A673 (cell line): ENCODE measurements at regions not wholly inside any gene's neighbourhood (a gene's known extent, or its start where the extent isn't known, plus 50 kb on each side); places are given as distances from the start of the nearest gene placed in this dataset.

Experiments
- BruUV-seq: library from RNA; stranded (reverse); fragments of 400-500 nt; replicated peaks from 2 replicates; lab custom pipeline; 2021; lab: Mats Ljungman, UMichigan
- CTCF ChIA-PET: fragments of 300-600 bp; sonication (Branson Sonifier 250); formaldehyde crosslinking; loops from one replicate; lab custom pipeline; 2022; ENCODE audit warnings: antibody characterized with exemption; lab: Charles Lee
- POLR2A ChIA-PET: fragments of 300-600 bp; sonication (Branson Sonifier 250); formaldehyde crosslinking; loops from one replicate; lab custom pipeline; 2022; ENCODE audit warnings: antibody characterized with exemption; ENCODE audit not compliant: low non-redundant PET; lab: Charles Lee
- DNase-seq: peaks from one replicate; pipeline ENCODE4 v3.0.0-alpha.2; 2015; ENCODE audit warnings: low spot score
- H3K27ac ChIP-seq: fragments of 200-600 bp; sonication (generic); 2 replicates; pipeline ENCODE4 v1.5.1; 2016; ENCODE audit warnings: mixed run types, low read depth, mild to moderate bottlenecking, mixed read lengths, antibody characterized with exemption, low read length; ENCODE audit not compliant: poor library complexity, severe bottlenecking
- H3K27me3 ChIP-seq: fragments of 200-600 bp; sonication (generic); replicated peaks from 2 replicates; pipeline ENCODE4 v1.6.1; 2017; ENCODE audit warnings: mixed run types, low read depth, mild to moderate bottlenecking, mixed read lengths, antibody characterized with exemption, low read length; ENCODE audit not compliant: insufficient read depth, poor library complexity
- H3K36me3 ChIP-seq: fragments of 200-600 bp; sonication (generic); 2 replicates; pipeline ENCODE4 v1.6.1; 2016; ENCODE audit warnings: mixed run types, mild to moderate bottlenecking, mixed read lengths, antibody characterized with exemption, low read length; ENCODE audit not compliant: insufficient read depth, poor library complexity, severe bottlenecking
- H3K4me1 ChIP-seq: fragments of 200-600 bp; sonication (generic); 2 replicates; pipeline ENCODE4 v1.6.1; 2017; ENCODE audit warnings: mixed run types, mild to moderate bottlenecking, mixed read lengths, antibody characterized with exemption, low read length; ENCODE audit not compliant: insufficient read depth, poor library complexity, severe bottlenecking
- H3K4me3 ChIP-seq: fragments of 200-600 bp; sonication (generic); 2 replicates; pipeline ENCODE4 v1.5.1; 2016; ENCODE audit warnings: low read depth, mixed run types, mild to moderate bottlenecking, mixed read lengths, low read length; ENCODE audit not compliant: poor library complexity, severe bottlenecking
- H3K9me3 ChIP-seq: fragments of 200-600 bp; sonication (generic); 2 replicates; pipeline ENCODE4 v1.6.1; 2016; ENCODE audit warnings: mixed run types, low read depth, mild to moderate bottlenecking, mixed read lengths, antibody characterized with exemption, low read length; ENCODE audit not compliant: poor library complexity, severe bottlenecking
- CTCF ChIP-seq: fragments of 300-800, 200-600 bp; sonication (generic); conservative IDR thresholded peaks from 2 replicates; pipeline ENCODE4 v1.5.1; 2017; ENCODE audit warnings: low read depth, mild to moderate bottlenecking, antibody characterized with exemption, low read length, moderate library complexity, mixed read lengths
- EZH2 ChIP-seq: fragments of 200-600 bp; sonication (generic); IDR thresholded peaks from 2 replicates; pipeline ENCODE4 v1.6.1; 2017; ENCODE audit warnings: borderline replicate concordance, low read depth, mild to moderate bottlenecking, mixed read lengths, antibody characterized with exemption, low read length; ENCODE audit not compliant: poor library complexity, severe bottlenecking
- intact Hi-C: fragments of 100-400 bp; cut with micrococcal nuclease; formaldehyde crosslinking; loops from one replicate; pipeline ENCODE4 v1.10.0; 2022; ENCODE audit not compliant: unreplicated experiment

DNA sequence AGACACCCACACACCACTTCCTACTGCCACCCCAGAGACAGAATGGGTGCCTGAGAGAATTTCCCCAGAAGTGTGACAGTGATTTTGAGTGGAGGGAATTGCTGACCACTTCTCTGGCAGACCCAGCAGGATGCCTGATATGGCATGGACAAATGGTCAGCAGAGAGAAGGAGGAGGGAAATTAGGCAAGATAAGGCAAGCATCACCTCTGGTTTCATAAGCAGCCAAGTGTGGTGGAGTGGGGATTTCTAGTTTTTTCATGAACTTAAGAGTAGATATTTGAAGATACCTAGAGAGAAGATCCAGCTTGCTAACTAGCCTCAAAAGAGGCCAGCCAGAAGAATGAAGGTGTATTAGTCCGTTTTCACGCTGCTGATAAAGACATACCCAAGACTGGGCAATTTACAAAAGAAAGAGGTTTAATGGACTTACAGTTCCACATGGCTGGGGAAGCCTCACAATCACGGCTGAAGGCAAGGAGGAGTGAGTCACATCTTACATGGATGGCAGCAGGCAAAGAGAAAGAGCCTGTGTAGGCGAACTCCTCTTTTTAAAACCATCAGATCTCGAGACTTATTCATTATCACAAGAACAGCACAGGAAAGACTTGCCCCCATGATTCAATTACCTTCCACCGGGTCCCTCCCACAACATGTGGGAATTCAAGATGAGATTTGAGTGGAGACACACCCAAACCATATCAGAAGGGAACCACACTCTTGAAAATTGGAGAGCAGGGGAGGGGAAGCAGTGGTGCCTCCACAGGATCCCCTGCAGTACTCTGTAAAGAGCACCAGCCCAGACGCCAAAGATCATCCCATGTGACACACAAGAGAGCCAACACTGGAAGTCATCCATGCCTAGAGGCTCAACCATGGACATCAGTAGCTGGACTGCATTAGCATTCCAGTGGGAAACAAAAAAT lies 64.2 kb downstream of the RBM43 start:
- Histone ChIP-seq H3K9me3 (no peaks in the 10 kb centered on the region), H3K27ac (no peak overlapping the region)
- BruUV-seq, result no TSS peak

DNA sequence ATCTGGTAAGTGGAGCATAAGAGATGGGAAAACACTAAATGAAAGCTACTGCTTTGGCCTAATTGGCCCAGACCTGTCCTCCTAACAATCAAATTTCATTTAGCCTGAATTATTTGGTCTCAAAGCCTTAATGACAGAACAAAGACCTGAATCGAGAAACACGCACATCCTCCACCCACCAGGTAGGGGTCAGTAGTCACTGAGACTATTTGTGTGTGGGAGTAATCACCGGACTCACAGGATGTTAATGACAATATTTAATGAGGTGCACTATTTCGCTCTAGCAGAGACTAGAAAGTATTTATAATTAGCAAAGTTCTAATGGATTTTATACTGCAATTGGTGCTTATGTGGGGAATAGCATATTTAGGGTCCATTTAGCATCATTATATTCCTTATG lies 68.1 kb downstream of the RBM43 start:
- DNase-seq, result no peak
- Histone ChIP-seq H3K4me1 (no peaks in the 10 kb centered on the region), H3K27me3 (no peaks in the 10 kb centered on the region), H3K4me3 (no peak overlapping the region), H3K9me3 (no peaks in the 10 kb centered on the region), H3K36me3 (no peaks in the 10 kb centered on the region), H3K27ac (no peak overlapping the region)
- CTCF ChIA-PET, result no interaction called here
- TF ChIP-seq CTCF, result no peak
- no peak for TF ChIP-seq EZH2
- POLR2A ChIA-PET, result no interaction called here
- intact Hi-C loops, result no loop called here
- BruUV-seq, result no TSS peak

More for the DNA sequence above, 64.2 kb downstream of the RBM43 start:
- ChIA-PET POLR2A (no interaction called here), CTCF (no interaction called here)
- H3K4me3 ChIP-seq, result no peak overlapping the region
- no peaks in the 10 kb centered on the region for H3K36me3 ChIP-seq
- intact Hi-C loops, result no loop called here
- TF ChIP-seq CTCF (no peak), EZH2 (no peak)
- no peaks in the 10 kb centered on the region for H3K27me3 ChIP-seq
- no peak for DNase-seq
- H3K4me1 ChIP-seq, result peaks cover 13% of the 10 kb centered on the region

DNA sequence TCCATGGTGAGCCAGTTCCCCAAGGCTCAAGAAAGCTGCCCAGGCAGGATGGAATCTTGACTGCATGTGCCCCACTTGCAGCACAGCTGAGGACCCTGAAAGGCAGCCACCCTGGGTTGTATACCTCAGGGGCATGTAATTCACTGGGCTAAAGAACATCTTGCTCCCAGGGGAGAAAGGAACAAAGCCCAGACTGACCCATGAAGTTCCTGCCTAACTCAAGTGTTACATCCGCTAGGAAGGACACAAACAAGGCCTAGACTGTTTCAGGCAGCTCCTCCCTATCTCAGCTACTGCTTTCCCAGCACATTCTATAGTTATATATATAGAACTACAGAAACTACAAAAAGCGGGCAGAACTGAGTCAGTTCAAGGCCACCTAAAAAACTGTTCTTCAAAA lies 69.0 kb downstream of the RBM43 start:
- ChIA-PET POLR2A (no interaction called here), CTCF (no interaction called here)
- intact Hi-C loops, result no loop called here
- DNase-seq, result no peak
- Histone ChIP-seq H3K9me3 (no peaks in the 10 kb centered on the region), H3K4me3 (no peak overlapping the region), H3K4me1 (no peaks in the 10 kb centered on the region), H3K36me3 (no peaks in the 10 kb centered on the region), H3K27me3 (no peaks in the 10 kb centered on the region), H3K27ac (no peak overlapping the region)
- TF ChIP-seq CTCF, result no peak
- TF ChIP-seq EZH2, result no peak
- BruUV-seq, result no TSS peak
